Left forelimb (tissue), 1 donor: ENCODE measurements at regions not wholly inside any gene's neighbourhood (a gene's known extent, or its start where the extent isn't known, plus 50 kb on each side); places are given as distances from the start of the nearest gene placed in this dataset.
A peak's percentile ranks its signal among the peaks of the same experiment; 100 is the strongest.

Experiments used
- DNase-seq: peaks from one replicate; pipeline ENCODE4 v3.0.0-alpha.2; 2018; ENCODE audit warnings: low spot score

- peak; percentile 65 for DNase-seq
These were observed 265.9 kb downstream of the TFCP2L1 start for GRCh38 chr2:121019071-121019470.

- no peak for DNase-seq
These were observed 265.2 kb downstream of the TFCP2L1 start for GRCh38 chr2:121019756-121020155.

GRCh38 chr2:121021685-121022084, 263.3 kb downstream of the TFCP2L1 start:
- no peak for DNase-seq

- no peak for DNase-seq
These were observed 256.4 kb downstream of the TFCP2L1 start for GRCh38 chr2:121028577-121028976.

- DNase-seq = no peak
These were observed 254.5 kb downstream of the TFCP2L1 start for GRCh38 chr2:121030523-121030922.

- DNase-seq = no peak
These were observed 253.2 kb downstream of the TFCP2L1 start for GRCh38 chr2:121031568-121032340.

- DNase-seq = no peak
These were observed 251.5 kb downstream of the TFCP2L1 start for GRCh38 chr2:121033461-121033996.

- DNase-seq = no peak
These were observed 250.5 kb downstream of the TFCP2L1 start for GRCh38 chr2:121034551-121034950.

GRCh38 chr2:121036226-121036692, 248.7 kb downstream of the TFCP2L1 start:
- DNase-seq = no peak

GRCh38 chr2:121037480-121037879, 247.5 kb downstream of the TFCP2L1 start:
- no peak for DNase-seq

GRCh38 chr2:121038031-121038430, 247.0 kb downstream of the TFCP2L1 start:
- DNase-seq = no peak

- DNase-seq = no peak
These were observed 246.6 kb downstream of the TFCP2L1 start for GRCh38 chr2:121038431-121038830.

- peak; percentile 64 for DNase-seq
These were observed 245.9 kb downstream of the TFCP2L1 start for GRCh38 chr2:121038891-121039616.

- DNase-seq = no peak
These were observed 245.3 kb downstream of the TFCP2L1 start for GRCh38 chr2:121039679-121040078.

- DNase-seq = no peak
These were observed 243.5 kb downstream of the TFCP2L1 start for GRCh38 chr2:121041516-121041915.

- peak; percentile 57 for DNase-seq
These were observed 241.8 kb downstream of the TFCP2L1 start for GRCh38 chr2:121043061-121043826.

GRCh38 chr2:121043827-121044222, 241.2 kb downstream of the TFCP2L1 start:
- no peak for DNase-seq

GRCh38 chr2:121044412-121044811, 240.6 kb downstream of the TFCP2L1 start:
- DNase-seq = no peak

- DNase-seq = peak; percentile 60
These were observed 239.8 kb downstream of the TFCP2L1 start for GRCh38 chr2:121045245-121045644.

GRCh38 chr2:121046335-121046734, 238.7 kb downstream of the TFCP2L1 start:
- DNase-seq = no peak

GRCh38 chr2:121047383-121047782, 237.6 kb downstream of the TFCP2L1 start:
- no peak for DNase-seq

GRCh38 chr2:121049131-121049530, 235.9 kb downstream of the TFCP2L1 start:
- DNase-seq = no peak
